BJ (cell line): ENCODE measurements at regions not wholly inside any gene's neighbourhood (a gene's known extent, or its start where the extent isn't known, plus 50 kb on each side); places are given as distances from the start of the nearest gene placed in this dataset.
"Not testable (repeated sequence)": the region's sequence is repeated elsewhere in the genome, so short reads cannot be mapped to it uniquely, and the experiment has no call there.

Experiments used
- CTCF ChIA-PET: fragments of 350-600 bp; formaldehyde crosslinking; extraction: SDS; loops from one replicate; lab custom pipeline; 2021; ENCODE audit warnings: antibody characterized with exemption, inconsistent platforms; lab: Yijun Ruan, JAX
- POLR2A ChIA-PET: fragments of 300-600 bp; sonication (Branson Sonifier 250); formaldehyde crosslinking; extraction: SDS; loops from one replicate; lab custom pipeline; 2021; ENCODE audit warnings: antibody characterized with exemption; lab: Charles Lee
- DNase-seq: peaks from one replicate; pipeline ENCODE4 v3.0.0-alpha.2; 2011; ENCODE audit warnings: low read depth
- H3K27me3 ChIP-seq: 2 replicates; pipeline ENCODE4 v1.6.0; 2011; ENCODE audit warnings: low read length; ENCODE audit not compliant: control insufficient read depth, insufficient read depth
- H3K36me3 ChIP-seq: 2 replicates; pipeline ENCODE4 v1.5.1; 2011; ENCODE audit warnings: low read length; ENCODE audit not compliant: control insufficient read depth, insufficient read depth
- H3K4me3 ChIP-seq: 2 replicates; pipeline ENCODE4 v1.5.1; 2011; ENCODE audit warnings: low read depth, mild to moderate bottlenecking, control low read depth, low read length
- TF ChIP-seq, protein P1 (sequence below): IDR thresholded peaks from 2 replicates; pipeline ENCODE4 v1.5.1; 2011; ENCODE audit warnings: low read depth, mild to moderate bottlenecking, control low read depth, inconsistent platforms, low read length, moderate library complexity; ENCODE audit not compliant: insufficient read depth

GRCh38 chr1:111063595-111063994 is 76.3 kb downstream of the DRAM2 start:
- CTCF ChIA-PET: no interaction called here
- DNase-seq: no peak
- TF ChIP-seq, protein P1, sequence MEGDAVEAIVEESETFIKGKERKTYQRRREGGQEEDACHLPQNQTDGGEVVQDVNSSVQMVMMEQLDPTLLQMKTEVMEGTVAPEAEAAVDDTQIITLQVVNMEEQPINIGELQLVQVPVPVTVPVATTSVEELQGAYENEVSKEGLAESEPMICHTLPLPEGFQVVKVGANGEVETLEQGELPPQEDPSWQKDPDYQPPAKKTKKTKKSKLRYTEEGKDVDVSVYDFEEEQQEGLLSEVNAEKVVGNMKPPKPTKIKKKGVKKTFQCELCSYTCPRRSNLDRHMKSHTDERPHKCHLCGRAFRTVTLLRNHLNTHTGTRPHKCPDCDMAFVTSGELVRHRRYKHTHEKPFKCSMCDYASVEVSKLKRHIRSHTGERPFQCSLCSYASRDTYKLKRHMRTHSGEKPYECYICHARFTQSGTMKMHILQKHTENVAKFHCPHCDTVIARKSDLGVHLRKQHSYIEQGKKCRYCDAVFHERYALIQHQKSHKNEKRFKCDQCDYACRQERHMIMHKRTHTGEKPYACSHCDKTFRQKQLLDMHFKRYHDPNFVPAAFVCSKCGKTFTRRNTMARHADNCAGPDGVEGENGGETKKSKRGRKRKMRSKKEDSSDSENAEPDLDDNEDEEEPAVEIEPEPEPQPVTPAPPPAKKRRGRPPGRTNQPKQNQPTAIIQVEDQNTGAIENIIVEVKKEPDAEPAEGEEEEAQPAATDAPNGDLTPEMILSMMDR: no peak
- Histone ChIP-seq H3K36me3 (no peaks in the 10 kb centered on the region), H3K27me3 (no peaks in the 10 kb centered on the region), H3K4me3 (no peak overlapping the region)
- POLR2A ChIA-PET: no interaction called here

DNA sequence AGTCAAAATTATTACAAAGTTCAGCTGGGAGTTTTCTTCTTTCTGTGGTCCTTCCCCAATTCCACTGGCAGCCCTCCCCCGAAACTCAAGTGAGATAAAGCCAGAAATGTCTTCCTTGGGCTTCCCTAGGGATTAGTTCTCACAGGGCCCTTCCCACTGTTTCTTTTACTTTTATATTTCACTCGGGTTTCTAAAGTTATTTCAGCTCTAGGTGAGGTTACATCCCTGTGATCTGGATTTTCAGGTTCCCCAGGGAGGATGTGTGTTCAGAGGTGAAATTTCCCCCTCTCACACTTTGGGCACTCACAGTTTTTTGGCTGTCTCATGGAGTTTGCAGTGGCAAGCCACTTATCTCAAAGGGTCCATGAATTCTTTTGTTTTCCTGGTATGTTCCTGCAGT is 77.3 kb downstream of the DRAM2 start:
- H3K4me3 ChIP-seq: no peak overlapping the region
- CTCF ChIA-PET: no interaction called here
- H3K27me3 ChIP-seq: no peaks in the 10 kb centered on the region
- POLR2A ChIA-PET: no interaction called here
- no peak for DNase-seq
- TF ChIP-seq, protein P1: no peak
- H3K36me3 ChIP-seq: no peaks in the 10 kb centered on the region

- no peaks in the 10 kb centered on the region for H3K36me3 ChIP-seq
- ChIA-PET POLR2A (no interaction called here), CTCF (interaction anchor here (1.0 kb wide), 1 partner anchor 32 kb away, joined by 4 read pairs; no protein-coding TSS in a partner anchor)
- DNase-seq: no peak
- no peak overlapping the region for H3K4me3 ChIP-seq
- no peaks in the 10 kb centered on the region for H3K27me3 ChIP-seq
- TF ChIP-seq, protein P1: no peak
Measured at GRCh38 chr1:111062081-111062480, 77.8 kb downstream of the DRAM2 start.

DNA sequence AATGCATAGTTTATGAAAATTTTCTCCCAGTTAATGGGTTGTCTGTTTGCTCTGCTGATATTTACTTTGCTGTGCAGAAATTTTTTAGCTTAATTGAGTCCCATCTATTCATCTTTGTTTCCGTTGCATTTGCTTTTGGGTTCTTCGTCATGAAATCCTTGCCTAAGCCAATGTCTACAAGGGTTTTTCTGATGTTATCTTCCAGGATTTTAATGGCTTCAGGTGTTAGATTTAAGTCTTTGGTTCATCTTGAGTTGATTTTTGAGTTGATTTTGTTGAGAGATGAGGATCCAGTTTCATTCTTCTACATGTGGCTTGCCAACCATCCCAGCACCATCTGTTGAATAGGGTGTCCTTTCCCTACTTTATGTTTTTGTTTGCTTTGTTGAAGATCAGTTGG is 85.2 kb downstream of the DRAM2 start:
- ChIA-PET POLR2A (no interaction called here), CTCF (no interaction called here)
- no peak for DNase-seq
- no peak overlapping the region for H3K4me3 ChIP-seq
- H3K27me3 ChIP-seq: no peaks in the 10 kb centered on the region
- H3K36me3 ChIP-seq: no peaks in the 10 kb centered on the region
- TF ChIP-seq, protein P1: no peak

DNA sequence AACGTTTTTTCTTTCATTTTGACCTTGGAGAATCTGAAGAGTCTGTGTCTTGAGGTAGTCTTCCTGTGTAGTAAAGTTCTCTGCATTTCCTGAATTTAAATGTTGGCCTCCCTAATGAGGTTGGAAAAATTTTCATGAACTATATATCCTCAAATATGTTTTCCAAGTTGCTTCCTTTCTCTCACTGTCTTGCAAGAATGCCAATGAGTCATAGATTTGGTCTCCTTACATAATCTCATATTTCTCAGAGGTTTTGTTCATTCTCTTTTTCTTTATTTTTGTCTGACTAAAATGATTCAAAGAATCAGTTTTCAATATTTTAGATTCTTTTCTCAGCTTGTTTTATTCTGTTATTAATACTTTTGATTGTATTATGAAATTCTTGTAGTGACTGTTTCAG is 87.6 kb downstream of the DRAM2 start:
- CTCF ChIA-PET: interaction anchor here (0.6 to 0.9 kb wide), 2 partner anchors 21 to 1112 kb away, joined by 3 to 4 read pairs; no protein-coding TSS in a partner anchor
- POLR2A ChIA-PET: interaction anchor here (0.6 kb wide), 1 partner anchor 417 kb away, joined by 3 read pairs; no protein-coding TSS in a partner anchor
- Histone ChIP-seq H3K27me3 (no peaks in the 10 kb centered on the region), H3K4me3 (no peak overlapping the region), H3K36me3 (no peaks in the 10 kb centered on the region)
- no peak for DNase-seq
- TF ChIP-seq, protein P1: no peak

DNA sequence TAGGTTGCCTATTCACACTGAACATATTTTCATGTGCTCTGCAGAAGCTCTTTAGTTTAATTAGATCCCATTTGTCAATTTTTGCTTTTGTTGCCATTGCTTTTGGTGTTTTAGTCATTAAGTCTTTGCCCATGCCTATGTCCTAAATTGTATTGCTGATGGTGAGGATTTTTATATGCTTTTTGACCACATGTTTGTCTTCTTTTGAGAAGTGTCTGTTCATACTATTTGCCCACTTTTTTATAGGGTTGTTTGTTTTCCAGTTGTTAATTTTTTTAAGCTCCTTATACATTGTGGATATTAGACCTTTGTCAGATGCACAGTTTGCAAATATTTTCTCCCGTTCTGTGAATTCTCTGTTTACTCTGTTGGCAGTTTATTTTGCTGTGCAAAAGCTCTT is 84.5 kb upstream of the LRIF1 start:
- POLR2A ChIA-PET, H3K4me3 ChIP-seq, H3K27me3 ChIP-seq, H3K36me3 ChIP-seq, DNase-seq: not testable (repeated sequence)
- CTCF ChIA-PET: interaction anchor here (2.0 kb wide), 1 partner anchor 18 kb away, joined by 12 read pairs; no protein-coding TSS in a partner anchor
